Osteoblast (primary cell): ENCODE measurements at regions not wholly inside any gene's neighbourhood (a gene's known extent, or its start where the extent isn't known, plus 50 kb on each side); places are given as distances from the start of the nearest gene placed in this dataset.

Source experiments
- DNase-seq: peaks from one replicate; pipeline ENCODE4 v3.0.0; 2011; ENCODE audit warnings: low spot score, mixed read lengths; ENCODE audit not compliant: insufficient read length; ENCODE audit errors: missing footprints
- H2AFZ ChIP-seq: 2 replicates; pipeline ENCODE4 v1.6.0; 2011; ENCODE audit warnings: mild to moderate bottlenecking, low read length
- H3K27ac ChIP-seq: 2 replicates; pipeline ENCODE4 v1.5.1; 2011; ENCODE audit warnings: mild to moderate bottlenecking, low read depth, low read length, moderate library complexity
- H3K27me3 ChIP-seq: 2 replicates; pipeline ENCODE4 v1.6.0; 2012; ENCODE audit warnings: mild to moderate bottlenecking, control low read depth, inconsistent platforms, low read length, moderate library complexity; ENCODE audit not compliant: insufficient read depth
- H3K36me3 ChIP-seq: 2 replicates; pipeline ENCODE4 v1.5.1; 2011; ENCODE audit warnings: mild to moderate bottlenecking, low read length, control low read depth, moderate library complexity; ENCODE audit not compliant: insufficient read depth
- H3K4me1 ChIP-seq: 2 replicates; pipeline ENCODE4 v1.5.1; 2011; ENCODE audit warnings: mild to moderate bottlenecking, low read length, control low read depth, moderate library complexity; ENCODE audit not compliant: insufficient read depth
- H3K4me2 ChIP-seq: 2 replicates; pipeline ENCODE4 v1.6.0; 2011; ENCODE audit warnings: mild to moderate bottlenecking, low read length; ENCODE audit not compliant: insufficient read depth
- H3K4me3 ChIP-seq: fragments of 200-600 bp; sonication (generic); 3 replicates; pipeline ENCODE4 v1.5.1; 2012; ENCODE audit warnings: mild to moderate bottlenecking, low read length, inconsistent platforms; ENCODE audit not compliant: insufficient read depth
- H3K79me2 ChIP-seq: 2 replicates; pipeline ENCODE4 v1.6.0; 2012; ENCODE audit warnings: mild to moderate bottlenecking, low read length, control low read depth, inconsistent platforms; ENCODE audit not compliant: insufficient read depth
- H3K9me3 ChIP-seq: 2 replicates; pipeline ENCODE4 v1.5.1; 2011; ENCODE audit warnings: low read depth, low read length, control low read depth
- H4K20me1 ChIP-seq: 2 replicates; pipeline ENCODE4 v1.6.0; 2012; ENCODE audit warnings: mild to moderate bottlenecking, low read length, control low read depth; ENCODE audit not compliant: insufficient read depth
- CTCF ChIP-seq: IDR thresholded peaks from 2 replicates; pipeline ENCODE4 v1.5.1; 2011; ENCODE audit warnings: mild to moderate bottlenecking, low read depth, low read length, moderate library complexity; ENCODE audit errors: extremely low read depth

- Histone ChIP-seq H3K9me3 (no peaks in the 10 kb centered on the region), H3K27ac (no peak overlapping the region), H3K4me2 (no peak overlapping the region), H3K27me3 (no peaks in the 10 kb centered on the region), H4K20me1 (no peaks in the 10 kb centered on the region), H3K4me3 (no peak overlapping the region), H3K36me3 (no peaks in the 10 kb centered on the region), H3K4me1 (peaks cover 9% of the 10 kb centered on the region), H3K79me2 (no peaks in the 10 kb centered on the region), H2AFZ (no peak overlapping the region)
- no peak for DNase-seq
- TF ChIP-seq CTCF, result no peak
Measured at GRCh38 chr2:8409461-8410260, 272.2 kb upstream of the ID2 start.

- no peak overlapping the region for H3K27ac ChIP-seq
- no peaks in the 10 kb centered on the region for H3K36me3 ChIP-seq
- no peaks in the 10 kb centered on the region for H3K27me3 ChIP-seq
- no peak overlapping the region for H3K4me3 ChIP-seq
- no peaks in the 10 kb centered on the region for H3K9me3 ChIP-seq
- DNase-seq, result no peak
- no peak overlapping the region for H2AFZ ChIP-seq
- H3K4me2 ChIP-seq, result no peak overlapping the region
- H3K79me2 ChIP-seq, result no peaks in the 10 kb centered on the region
- H4K20me1 ChIP-seq, result no peaks in the 10 kb centered on the region
- no peak for TF ChIP-seq CTCF
- peaks cover 9% of the 10 kb centered on the region for H3K4me1 ChIP-seq
Measured at GRCh38 chr2:8412082-8412481, 269.8 kb upstream of the ID2 start.

GRCh38 chr2:8412586-8412985 is 269.3 kb upstream of the ID2 start:
- H3K79me2 ChIP-seq, result no peaks in the 10 kb centered on the region
- peak overlapping the region; percentile 50 for H2AFZ ChIP-seq
- H3K4me2 ChIP-seq, result peak overlapping the region; percentile 38
- H3K27ac ChIP-seq, result no peak overlapping the region
- TF ChIP-seq CTCF, result no peak
- H3K27me3 ChIP-seq, result no peaks in the 10 kb centered on the region
- H3K9me3 ChIP-seq, result no peaks in the 10 kb centered on the region
- no peak overlapping the region for H3K4me3 ChIP-seq
- H3K4me1 ChIP-seq, result peaks cover 9% of the 10 kb centered on the region
- no peaks in the 10 kb centered on the region for H3K36me3 ChIP-seq
- no peak for DNase-seq
- no peaks in the 10 kb centered on the region for H4K20me1 ChIP-seq

- Histone ChIP-seq H3K4me3 (no peak overlapping the region), H3K4me2 (no peak overlapping the region), H3K27ac (no peak overlapping the region), H2AFZ (no peak overlapping the region), H3K27me3 (no peaks in the 10 kb centered on the region), H4K20me1 (no peaks in the 10 kb centered on the region), H3K4me1 (peaks cover 9% of the 10 kb centered on the region), H3K36me3 (no peaks in the 10 kb centered on the region), H3K79me2 (no peaks in the 10 kb centered on the region), H3K9me3 (no peaks in the 10 kb centered on the region)
- no peak for TF ChIP-seq CTCF
- DNase-seq, result no peak
Measured at GRCh38 chr2:8413589-8414135, 268.2 kb upstream of the ID2 start.
